ENCODE measurements at regions not wholly inside any gene's neighbourhood (a gene's known extent, or its start where the extent isn't known, plus 50 kb on each side); places are given as distances from the start of the nearest gene placed in this dataset.

DNA sequence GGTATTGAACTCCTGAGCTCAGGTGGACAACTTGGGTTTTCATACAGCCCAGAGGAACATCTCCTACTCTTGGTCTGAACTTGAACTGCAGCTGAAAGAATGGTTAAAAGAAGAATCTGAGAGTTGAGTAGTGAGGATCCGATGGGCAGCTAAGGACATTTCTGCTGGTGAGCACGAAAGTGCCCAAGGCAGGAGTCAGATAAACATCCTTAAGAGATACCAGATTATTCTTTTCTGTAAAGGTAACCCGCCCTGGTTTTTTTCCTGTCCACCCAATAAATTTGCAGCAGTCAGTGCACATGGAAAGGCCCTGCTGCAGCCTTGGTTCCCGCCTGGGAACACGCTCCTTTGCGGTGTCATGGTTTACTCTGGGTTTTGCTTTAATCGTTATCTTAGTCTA lies 78.4 kb upstream of the ARHGEF7 start:
- Histone ChIP-seq H3K27me3 (no peaks in the 10 kb centered on the region), H3K27ac (no peak overlapping the region), H3K36me3 (replicated peaks in 1 of 2) (no peaks in the 10 kb centered on the region), H3K4me3 (no peak overlapping the region), H3K9me3 (replicated peaks in 1 of 3) (no peaks in the 10 kb centered on the region), H3K4me1 (replicated peaks in 1 of 2) (no peaks in the 10 kb centered on the region)
- WGBS, 4 donors, result 78 to 87% (median 86%) methylated on average over 7 of the region's 7 CpGs
- no peak for DNase-seq
- intact Hi-C loops (cut with DNase I), result no loop called here
- TF ChIP-seq POLR2A (IDR thresholded peaks at IDR 0.05), result no peak
- TF ChIP-seq, protein P1, sequence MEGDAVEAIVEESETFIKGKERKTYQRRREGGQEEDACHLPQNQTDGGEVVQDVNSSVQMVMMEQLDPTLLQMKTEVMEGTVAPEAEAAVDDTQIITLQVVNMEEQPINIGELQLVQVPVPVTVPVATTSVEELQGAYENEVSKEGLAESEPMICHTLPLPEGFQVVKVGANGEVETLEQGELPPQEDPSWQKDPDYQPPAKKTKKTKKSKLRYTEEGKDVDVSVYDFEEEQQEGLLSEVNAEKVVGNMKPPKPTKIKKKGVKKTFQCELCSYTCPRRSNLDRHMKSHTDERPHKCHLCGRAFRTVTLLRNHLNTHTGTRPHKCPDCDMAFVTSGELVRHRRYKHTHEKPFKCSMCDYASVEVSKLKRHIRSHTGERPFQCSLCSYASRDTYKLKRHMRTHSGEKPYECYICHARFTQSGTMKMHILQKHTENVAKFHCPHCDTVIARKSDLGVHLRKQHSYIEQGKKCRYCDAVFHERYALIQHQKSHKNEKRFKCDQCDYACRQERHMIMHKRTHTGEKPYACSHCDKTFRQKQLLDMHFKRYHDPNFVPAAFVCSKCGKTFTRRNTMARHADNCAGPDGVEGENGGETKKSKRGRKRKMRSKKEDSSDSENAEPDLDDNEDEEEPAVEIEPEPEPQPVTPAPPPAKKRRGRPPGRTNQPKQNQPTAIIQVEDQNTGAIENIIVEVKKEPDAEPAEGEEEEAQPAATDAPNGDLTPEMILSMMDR (IDR thresholded peaks at IDR 0.05), result no peak

GRCh38 chr13:111035861-111036260 lies 79.2 kb upstream of the ARHGEF7 start:
- Histone ChIP-seq H3K27me3 (no peaks in the 10 kb centered on the region), H3K27ac (no peak overlapping the region), H3K9me3 (replicated peaks in 1 of 3) (no peaks in the 10 kb centered on the region), H3K4me3 (no peak overlapping the region), H3K4me1 (replicated peaks in 1 of 2) (no peaks in the 10 kb centered on the region), H3K36me3 (replicated peaks in 1 of 2) (no peaks in the 10 kb centered on the region)
- WGBS, 4 donors, result 61 to 77% (median 73%) methylated on average over 10 of the region's 10 CpGs
- intact Hi-C loops (cut with DNase I), result no loop called here
- no peak for DNase-seq
- TF ChIP-seq, protein P1 (IDR thresholded peaks at IDR 0.05), result no peak
- no peak for TF ChIP-seq POLR2A (IDR thresholded peaks at IDR 0.05)

- TF ChIP-seq, protein P1 (IDR thresholded peaks at IDR 0.05), result no peak
- no peak for TF ChIP-seq POLR2A (IDR thresholded peaks at IDR 0.05)
- 66 to 74% (median 72%) methylated on average over 2 of the region's 2 CpGs for WGBS, 4 donors
- H3K27ac ChIP-seq, result no peak overlapping the region
- H3K27me3 ChIP-seq, result no peaks in the 10 kb centered on the region
- H3K4me3 ChIP-seq, result no peak overlapping the region
- no peaks in the 10 kb centered on the region for H3K4me1 ChIP-seq (replicated peaks in 1 of 2)
- intact Hi-C loops (cut with DNase I), result no loop called here
- no peaks in the 10 kb centered on the region for H3K36me3 ChIP-seq (replicated peaks in 1 of 2)
- DNase-seq, result no peak
- H3K9me3 ChIP-seq (replicated peaks in 1 of 3), result no peaks in the 10 kb centered on the region
Observed at GRCh38 chr13:111034811-111035210, 80.3 kb upstream of the ARHGEF7 start.

GRCh38 chr13:111033172-111034130 lies 81.7 kb upstream of the ARHGEF7 start:
- Histone ChIP-seq H3K4me1 (replicated peaks in 1 of 2) (no peaks in the 10 kb centered on the region), H3K4me3 (no peak overlapping the region), H3K27me3 (no peaks in the 10 kb centered on the region), H3K36me3 (replicated peaks in 1 of 2) (no peaks in the 10 kb centered on the region), H3K9me3 (replicated peaks in 1 of 3) (no peaks in the 10 kb centered on the region), H3K27ac (no peak overlapping the region)
- TF ChIP-seq, protein P1 (IDR thresholded peaks at IDR 0.05), result no peak
- no peak for TF ChIP-seq POLR2A (IDR thresholded peaks at IDR 0.05)
- WGBS, 4 donors, result 45 to 64% (median 58%) methylated on average over 15 to 16 of the region's 16 CpGs
- intact Hi-C loops (cut with DNase I), result no loop called here
- peak in 1 of 7 donors; percentile 21 for DNase-seq
